ENCODE measurements at regions not wholly inside any gene's neighbourhood (a gene's known extent, or its start where the extent isn't known, plus 50 kb on each side); places are given as distances from the start of the nearest gene placed in this dataset.
"Not testable (repeated sequence)": the region's sequence is repeated elsewhere in the genome, so short reads cannot be mapped to it uniquely, and the experiment has no call there.

- TF ChIP-seq RFX5 (IDR thresholded peaks at IDR 0.05; ENCODE audit: borderline replicate concordance, low read depth, low read length); CTCF (IDR thresholded peaks at IDR 0.05; ENCODE audit: control extremely low read depth in 1 of 3, insufficient read depth in 1 of 3, low read depth in 1 of 3, low read length in 3 of 3); POLR2AphosphoS5 (IDR thresholded peaks at IDR 0.05; ENCODE audit: low read depth, low read length); HDAC6 (IDR thresholded peaks at IDR 0.05; ENCODE audit: low read depth, low read length): not testable (repeated sequence)
Observed at GRCh38 chr11:86732286-86732685, 59.9 kb upstream of the ME3 start.
